Stimulated activated CD8-positive, alpha-beta memory T cell treated with anti-CD3 and anti-CD28 coated beads, Interleukin-12 subunit alpha, Interleukin-12 subunit beta, amount 100 ng/mL, for 1 hour (primary cell): ENCODE measurements at regions not wholly inside any gene's neighbourhood (a gene's known extent, or its start where the extent isn't known, plus 50 kb on each side); places are given as distances from the start of the nearest gene placed in this dataset.
"Not testable (repeated sequence)": the region's sequence is repeated elsewhere in the genome, so short reads cannot be mapped to it uniquely, and the experiment has no call there.

ENCODE experiments used
- DNase-seq: peaks from one replicate; pipeline ENCODE4 v3.0.0-alpha.2; 2020; ENCODE audit warnings: low read depth

DNA sequence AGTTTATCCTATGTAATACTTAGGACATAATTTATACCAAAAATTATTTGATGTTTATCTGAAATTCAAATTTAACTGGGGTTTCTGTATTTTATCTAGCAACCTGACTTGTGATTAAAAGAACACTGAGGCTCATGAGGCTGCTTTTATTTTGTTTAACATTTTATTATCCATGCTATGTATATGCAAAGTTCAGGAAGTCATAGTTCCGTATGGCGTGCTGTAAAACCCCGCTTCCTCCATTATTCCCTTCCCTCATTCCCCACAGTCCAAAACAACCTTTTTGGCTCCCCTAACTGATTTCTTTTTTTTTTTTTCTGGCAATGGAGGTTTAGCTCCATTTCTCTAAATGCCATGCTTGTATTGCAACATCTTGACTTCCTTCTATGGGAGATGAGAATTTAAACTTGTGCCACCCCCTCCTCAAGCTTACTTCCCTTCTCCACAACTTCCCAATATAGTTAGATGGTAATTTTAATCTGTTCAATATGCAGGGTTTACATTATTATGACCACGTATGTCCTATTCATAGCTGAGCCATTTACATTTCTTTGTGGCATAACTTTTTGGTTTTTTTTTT, 138.0 kb upstream of the DNAH14 start:
- DNase-seq = no peak

GRCh38 chr1:224795591-224795990, 133.9 kb upstream of the DNAH14 start:
- no peak for DNase-seq

DNA sequence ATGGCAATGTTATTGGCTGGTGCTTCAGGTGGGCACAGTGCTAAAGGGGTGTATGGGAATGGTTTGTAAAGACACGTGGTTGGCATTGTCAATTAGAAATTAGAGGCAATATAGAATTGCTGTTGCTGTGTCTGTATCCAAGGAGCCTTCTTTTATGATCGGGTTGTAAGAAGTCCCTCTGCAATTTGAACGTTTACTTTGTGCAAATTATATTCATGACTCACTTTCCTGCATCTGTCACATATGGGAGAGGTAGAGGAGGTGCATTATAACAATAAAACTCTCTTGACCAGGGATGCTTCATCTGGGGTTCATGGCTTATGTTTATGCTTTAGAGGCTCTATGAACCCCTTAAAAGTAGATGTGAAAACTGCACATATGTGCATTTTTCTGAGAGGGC, 130.4 kb upstream of the DNAH14 start:
- DNase-seq = no peak

DNA sequence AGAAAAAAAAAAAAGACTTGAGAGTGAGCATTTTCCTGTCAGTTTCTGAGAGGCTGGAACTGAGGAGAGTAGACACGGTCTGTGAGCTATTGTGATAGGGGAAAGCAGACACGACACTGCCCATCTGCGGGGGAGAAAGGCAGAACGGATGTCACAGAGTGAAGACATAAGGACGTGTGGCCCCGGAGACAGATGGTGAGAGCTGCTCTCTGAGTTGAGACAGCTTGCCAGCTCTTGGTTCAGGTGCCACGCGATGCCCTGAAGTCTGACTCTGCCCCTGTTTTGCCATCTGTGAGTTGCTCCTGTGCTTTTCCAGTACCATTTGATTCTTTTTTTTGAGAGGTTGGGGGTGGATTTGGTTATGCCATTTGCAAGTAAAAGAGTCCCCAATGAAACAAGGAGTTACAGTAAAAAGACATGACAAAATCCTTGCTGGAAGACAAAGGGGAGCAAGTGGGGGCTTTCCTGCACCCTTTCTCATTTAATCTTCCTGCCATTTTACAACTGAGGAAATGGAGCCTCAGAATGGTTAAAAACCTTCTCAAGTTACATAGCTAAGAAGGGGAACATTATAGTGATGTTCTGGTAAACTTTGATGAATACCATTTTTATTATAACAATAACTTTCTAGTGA, 128.9 kb upstream of the DNAH14 start:
- no peak for DNase-seq

DNA sequence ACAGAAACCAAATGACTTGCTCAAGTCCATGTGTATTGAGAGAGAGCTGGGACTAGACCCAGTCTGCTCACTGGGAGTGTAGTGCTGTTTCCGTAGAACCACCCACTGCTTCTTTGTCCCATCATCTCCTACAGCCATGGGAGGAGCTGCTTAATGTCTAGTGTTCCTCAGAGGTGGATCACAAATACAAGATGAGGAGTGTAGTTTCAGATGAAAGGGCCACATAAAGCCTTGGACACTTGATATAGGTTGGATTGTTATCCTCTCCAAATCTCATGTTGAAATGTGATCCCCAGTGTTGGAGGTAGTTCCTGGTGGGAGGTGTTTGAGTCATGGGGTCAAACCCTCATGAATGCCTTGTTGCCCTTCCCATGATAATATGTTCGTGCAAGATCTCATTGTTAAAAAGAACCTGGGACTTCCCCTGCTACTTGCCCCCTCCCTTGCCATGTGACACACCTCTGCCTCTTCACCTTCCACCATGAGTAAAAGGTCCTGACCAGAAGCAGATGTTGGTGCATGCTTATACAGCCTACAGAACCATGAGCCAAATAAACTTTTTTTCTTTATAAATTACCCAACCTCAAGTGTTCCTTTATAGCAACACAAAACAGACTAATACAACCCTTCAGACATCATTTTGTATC, 127.5 kb upstream of the DNAH14 start:
- no peak for DNase-seq

DNA sequence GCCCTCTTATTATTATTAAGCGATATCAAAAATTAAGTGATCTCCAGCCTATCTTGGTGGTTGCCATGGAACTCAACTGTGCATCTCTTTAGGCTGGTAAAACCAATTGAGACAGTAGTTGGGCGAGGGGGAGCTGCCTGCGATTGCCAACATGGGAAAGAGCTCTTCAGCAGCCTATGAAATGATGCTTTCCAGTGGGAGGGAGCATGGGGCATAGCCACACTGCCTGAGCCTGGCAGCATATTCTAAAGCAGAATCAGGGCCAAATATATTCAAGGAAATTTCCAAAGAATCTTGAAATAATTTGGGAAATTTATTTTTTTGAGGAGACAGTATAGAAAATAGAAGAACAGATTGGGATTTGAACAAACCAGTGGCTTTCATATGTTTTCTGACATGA, 126.9 kb upstream of the DNAH14 start:
- DNase-seq = no peak

DNA sequence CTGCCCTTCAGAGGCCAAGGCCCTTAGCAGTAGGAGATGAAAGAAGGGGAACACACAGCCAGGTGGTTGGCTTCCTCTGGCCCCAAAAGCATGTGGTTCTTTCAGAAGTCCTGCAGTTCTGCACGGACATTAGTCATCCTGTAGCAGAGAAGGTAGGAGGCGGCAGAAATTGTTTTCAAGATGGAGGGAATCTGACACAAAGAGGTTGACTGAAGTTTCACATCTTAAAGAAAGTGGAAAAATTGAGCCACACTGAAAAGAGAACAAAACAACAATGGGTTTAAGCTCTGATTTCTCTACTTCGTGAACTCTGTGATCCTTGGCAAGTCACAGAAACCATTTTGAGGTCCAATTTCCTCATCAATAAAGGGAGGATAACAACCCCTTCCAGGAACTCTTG, 125.3 kb upstream of the DNAH14 start:
- no peak for DNase-seq

- no peak for DNase-seq
Measured at GRCh38 chr1:224805889-224806288, 123.6 kb upstream of the DNAH14 start.

DNA sequence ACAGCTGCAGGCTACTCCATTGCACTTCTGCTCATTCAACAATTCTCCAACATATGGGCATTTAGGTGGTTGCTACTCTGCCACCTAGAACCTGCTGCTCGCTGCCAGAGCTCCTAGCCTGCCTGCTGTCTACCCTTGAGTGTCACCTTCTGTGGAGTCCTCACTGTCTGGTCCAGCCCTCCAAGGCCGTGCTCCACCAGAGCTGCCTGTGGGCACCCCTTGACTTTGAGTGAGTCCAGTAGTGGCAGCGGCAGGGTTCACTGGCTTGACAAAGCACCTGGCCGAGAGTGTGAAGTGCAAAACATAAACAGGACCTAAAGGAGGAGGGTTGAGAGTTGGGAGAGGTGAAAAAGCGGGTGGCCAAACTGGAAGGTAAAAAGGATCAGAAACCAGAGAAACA, 120.3 kb upstream of the DNAH14 start:
- DNase-seq = no peak

DNA sequence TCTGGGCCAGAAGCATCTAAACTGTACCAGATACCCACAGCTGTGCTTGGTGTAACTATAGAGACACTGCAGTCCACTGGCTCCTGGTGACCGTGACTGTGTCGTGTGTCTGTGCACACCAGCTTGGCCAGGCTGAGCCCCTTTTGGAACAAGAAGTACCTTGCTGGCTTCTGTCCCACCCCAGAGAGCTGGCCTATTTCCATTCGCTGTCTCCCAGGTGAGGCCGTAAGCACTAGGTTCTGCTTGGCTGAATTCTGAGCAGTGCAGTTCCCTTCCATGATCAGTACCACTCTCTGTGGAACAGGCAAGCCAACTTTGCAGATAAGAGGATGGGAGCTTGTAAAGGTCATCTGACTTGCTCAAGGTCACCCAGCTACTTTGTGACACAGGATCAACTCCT, 119.9 kb upstream of the DNAH14 start:
- no peak for DNase-seq

GRCh38 chr1:224811564-224811963, 117.9 kb upstream of the DNAH14 start:
- no peak for DNase-seq

- DNase-seq = no peak
Measured at GRCh38 chr1:224815647-224816046, 113.8 kb upstream of the DNAH14 start.

- no peak for DNase-seq
Measured at GRCh38 chr1:224816062-224816461, 113.4 kb upstream of the DNAH14 start.

- no peak for DNase-seq
Measured at GRCh38 chr1:224817382-224817781, 112.1 kb upstream of the DNAH14 start.

GRCh38 chr1:224819861-224820260, 109.6 kb upstream of the DNAH14 start:
- DNase-seq = no peak

- no peak for DNase-seq
Measured at GRCh38 chr1:224820341-224820740, 109.1 kb upstream of the DNAH14 start.

- not testable (repeated sequence) for DNase-seq
Measured at GRCh38 chr1:224821751-224822150, 107.7 kb upstream of the DNAH14 start.

DNA sequence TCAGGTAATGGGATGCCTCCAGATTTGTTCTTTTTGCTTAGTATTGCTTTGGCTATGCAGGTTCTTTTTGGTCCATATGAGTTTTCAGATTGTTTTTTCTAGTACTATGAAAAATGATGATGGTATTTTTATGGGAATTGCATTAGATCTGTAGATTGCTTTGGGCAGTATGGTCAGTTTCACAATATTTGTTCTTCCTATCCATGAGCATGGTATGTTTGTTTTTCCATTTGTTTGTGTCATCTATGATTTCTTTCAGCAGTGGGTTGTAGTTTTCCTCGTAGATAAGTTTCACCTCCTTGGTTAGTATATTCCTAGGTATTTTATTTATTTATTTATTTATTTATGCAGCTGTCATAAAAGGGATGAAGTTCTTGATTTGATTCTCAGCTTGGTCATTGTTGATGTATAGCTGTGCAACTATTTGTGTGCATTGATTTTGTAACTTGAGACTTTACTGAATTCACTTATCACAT, 103.9 kb upstream of the DNAH14 start:
- no peak for DNase-seq

DNA sequence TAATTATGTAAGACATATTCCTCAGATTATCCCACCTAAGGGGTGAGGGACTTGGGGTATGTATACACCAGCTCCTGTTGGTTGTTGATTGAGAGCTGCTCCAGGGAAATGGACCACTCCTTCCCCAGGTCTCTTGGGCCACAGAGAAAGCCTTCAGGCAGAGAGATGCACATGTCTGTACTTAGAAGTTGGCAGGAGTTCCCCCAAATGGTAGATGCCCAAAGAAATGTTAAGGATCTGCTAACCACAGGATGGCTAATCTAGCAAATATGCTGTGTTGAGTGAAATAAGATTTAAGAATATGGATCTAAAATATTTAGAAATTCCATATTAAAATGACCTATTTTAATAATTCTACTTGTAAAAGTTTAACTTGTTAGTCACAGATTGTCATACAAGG, 100.8 kb upstream of the DNAH14 start:
- DNase-seq = no peak

DNA sequence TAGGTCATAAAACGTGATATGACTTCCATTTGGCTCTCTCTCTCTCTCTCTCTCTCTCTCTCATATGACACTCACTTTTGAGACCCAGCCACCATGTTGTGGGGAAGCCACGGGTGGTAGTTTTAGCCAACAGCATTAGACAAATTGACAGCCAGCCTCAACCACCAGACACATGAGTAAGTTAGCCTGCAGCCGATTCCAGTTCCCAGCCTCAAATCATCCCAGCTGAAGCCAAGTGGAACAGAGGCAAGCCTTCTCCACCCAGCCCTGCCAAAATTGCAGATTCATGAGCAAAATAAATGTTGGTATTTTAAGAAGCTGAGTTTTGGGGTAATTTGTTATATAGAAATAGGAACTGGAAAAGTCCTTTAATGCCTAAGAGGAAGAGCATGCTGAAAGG, 98.0 kb upstream of the DNAH14 start:
- DNase-seq = no peak

DNA sequence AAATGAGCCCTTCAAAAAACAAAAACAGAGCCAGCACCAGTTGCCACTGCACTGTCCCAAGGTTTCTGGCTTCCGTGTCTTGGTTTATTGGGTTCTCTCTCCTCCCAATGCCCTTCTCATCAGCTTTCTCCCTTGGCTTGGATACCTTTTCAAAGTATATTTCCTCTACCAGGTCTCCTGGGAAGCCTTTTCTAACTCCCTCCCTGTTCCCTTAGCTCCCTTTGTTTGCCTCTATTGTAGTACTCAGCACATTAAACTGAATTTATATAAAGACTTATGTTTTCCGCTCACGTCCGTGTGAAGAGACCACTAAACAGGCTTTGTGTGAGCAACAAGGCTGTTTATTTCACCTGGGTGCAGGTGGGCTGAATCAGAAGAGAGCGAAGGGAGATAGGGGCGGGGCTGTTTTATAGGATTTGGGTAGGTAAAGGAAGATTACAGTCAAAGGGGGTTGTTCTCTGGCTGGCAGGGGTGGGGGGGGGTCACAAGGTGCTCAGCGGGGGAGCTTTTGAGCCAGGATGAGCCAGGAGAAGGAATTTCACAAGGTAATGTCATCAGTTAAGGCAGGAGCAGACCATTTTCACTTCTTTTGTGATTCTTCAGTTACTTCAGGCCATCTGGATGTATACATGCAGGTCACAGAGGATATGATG, 89.7 kb upstream of the DNAH14 start:
- DNase-seq = not testable (repeated sequence)

GRCh38 chr1:224841803-224842202, 87.7 kb upstream of the DNAH14 start:
- not testable (repeated sequence) for DNase-seq
